Loucy (cell line): ENCODE measurements at regions not wholly inside any gene's neighbourhood (a gene's known extent, or its start where the extent isn't known, plus 50 kb on each side); places are given as distances from the start of the nearest gene placed in this dataset.

Source experiments
- H2AFZ ChIP-seq: fragments of 200-600 bp; sonication (generic); 2 replicates; pipeline ENCODE4 v1.6.0; 2016; ENCODE audit warnings: antibody characterized with exemption, mild to moderate bottlenecking, low read length, moderate library complexity
- H3F3A ChIP-seq: fragments of 200-600 bp; 2 replicates; pipeline ENCODE4 v1.6.0; 2016; ENCODE audit warnings: antibody characterized with exemption, low read depth, mild to moderate bottlenecking
- H3K27me3 ChIP-seq: fragments of 200-600 bp; sonication (generic); 2 replicates; pipeline ENCODE4 v1.6.1; 2014; ENCODE audit warnings: low read length, mild to moderate bottlenecking; ENCODE audit not compliant: insufficient read depth, poor library complexity, severe bottlenecking
- H3K36me3 ChIP-seq: fragments of 200-600 bp; sonication (generic); 2 replicates; pipeline ENCODE4 v1.6.1; 2016; ENCODE audit warnings: low read length; ENCODE audit not compliant: insufficient read depth
- H3K4me1 ChIP-seq: fragments of 200-600 bp; sonication (generic); 2 replicates; pipeline ENCODE4 v1.5.1; 2014; ENCODE audit warnings: low read length, mild to moderate bottlenecking; ENCODE audit not compliant: insufficient read depth, poor library complexity, severe bottlenecking
- H3K4me2 ChIP-seq: fragments of 200-600 bp; sonication (generic); 2 replicates; pipeline ENCODE4 v1.6.0; 2014; ENCODE audit warnings: antibody characterized with exemption, low read length, low read depth, mild to moderate bottlenecking; ENCODE audit not compliant: poor library complexity, severe bottlenecking
- H3K4me3 ChIP-seq: fragments of 200-600 bp; sonication (generic); 2 replicates; pipeline ENCODE4 v1.5.1; 2014; ENCODE audit warnings: low read length, mild to moderate bottlenecking, mixed read lengths; ENCODE audit not compliant: poor library complexity, severe bottlenecking
- H3K79me2 ChIP-seq: fragments of 200-600 bp; sonication (generic); 2 replicates; pipeline ENCODE4 v1.6.1; 2014; ENCODE audit warnings: low read length; ENCODE audit not compliant: insufficient read depth
- H3K9ac ChIP-seq: fragments of 200-600 bp; sonication (generic); 2 replicates; pipeline ENCODE4 v1.6.0; 2014; ENCODE audit warnings: mild to moderate bottlenecking, low read depth, low read length, moderate library complexity; ENCODE audit not compliant: poor library complexity, severe bottlenecking
- H3K9me2 ChIP-seq: fragments of 200-600 bp; sonication (generic); replicated peaks from 2 replicates; pipeline ENCODE4 v1.6.1; 2016; ENCODE audit warnings: low read depth, low read length, mixed read lengths
- H3K9me3 ChIP-seq: fragments of 200-600 bp; sonication (generic); 2 replicates; pipeline ENCODE4 v1.6.1; 2014; ENCODE audit warnings: mild to moderate bottlenecking, antibody characterized with exemption, low read length, low read depth; ENCODE audit not compliant: insufficient read depth
- H4K20me1 ChIP-seq: fragments of 200-600 bp; sonication (generic); 2 replicates; pipeline ENCODE4 v1.6.0; 2014; ENCODE audit warnings: antibody characterized with exemption, low read length, mild to moderate bottlenecking; ENCODE audit not compliant: insufficient read depth, poor library complexity, severe bottlenecking
- EZH2phosphoT487 ChIP-seq: fragments of 200-600 bp; IDR thresholded peaks from 2 replicates; pipeline ENCODE4 v1.6.1; 2018; ENCODE audit warnings: antibody characterized with exemption, mild to moderate bottlenecking, moderate library complexity, borderline replicate concordance
- TF ChIP-seq, protein P1 (sequence below): fragments of 200-600 bp; sonication (generic); conservative IDR thresholded peaks from 2 replicates; pipeline ENCODE4 v1.5.1; 2014; ENCODE audit warnings: mild to moderate bottlenecking, antibody characterized with exemption, low read length

DNA sequence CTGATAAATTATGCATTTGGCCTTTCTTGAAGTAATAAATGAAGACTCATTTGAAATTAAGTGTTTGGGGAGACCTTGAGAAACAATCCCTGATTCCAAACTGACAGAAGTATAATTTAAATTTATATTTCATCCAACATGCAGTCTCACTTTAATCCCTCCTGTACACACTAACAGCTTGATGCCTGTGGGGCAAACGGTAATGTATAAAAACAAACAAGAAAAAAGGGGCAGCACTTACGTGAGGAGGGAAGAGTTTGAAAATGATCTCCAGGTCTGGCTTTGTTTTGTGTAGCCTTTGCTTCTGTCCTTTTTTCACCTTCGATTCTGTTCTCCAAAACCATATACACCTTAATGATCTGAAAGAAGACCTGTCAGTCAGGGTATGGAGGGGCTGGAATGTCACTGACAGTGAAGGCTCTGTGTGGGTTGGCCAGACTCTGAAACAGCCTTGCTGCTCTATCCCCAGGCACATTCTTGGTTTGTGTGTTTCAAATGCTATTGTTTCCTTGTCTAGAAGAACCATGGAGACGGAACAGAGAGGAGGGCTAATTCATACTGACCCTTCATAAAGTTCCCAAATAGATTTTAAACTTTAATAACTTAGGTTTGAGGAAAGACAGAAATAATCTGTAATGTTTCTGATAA lies 338.2 kb upstream of the WWC1 start:
- H3K79me2 ChIP-seq, result no peaks in the 10 kb centered on the region
- H4K20me1 ChIP-seq, result no peaks in the 10 kb centered on the region
- H3K27me3 ChIP-seq, result no peaks in the 10 kb centered on the region
- no peaks in the 10 kb centered on the region for H3K36me3 ChIP-seq
- H3K4me1 ChIP-seq, result peaks cover 27% of the 10 kb centered on the region
- no peak for TF ChIP-seq EZH2phosphoT487
- TF ChIP-seq, protein P1, sequence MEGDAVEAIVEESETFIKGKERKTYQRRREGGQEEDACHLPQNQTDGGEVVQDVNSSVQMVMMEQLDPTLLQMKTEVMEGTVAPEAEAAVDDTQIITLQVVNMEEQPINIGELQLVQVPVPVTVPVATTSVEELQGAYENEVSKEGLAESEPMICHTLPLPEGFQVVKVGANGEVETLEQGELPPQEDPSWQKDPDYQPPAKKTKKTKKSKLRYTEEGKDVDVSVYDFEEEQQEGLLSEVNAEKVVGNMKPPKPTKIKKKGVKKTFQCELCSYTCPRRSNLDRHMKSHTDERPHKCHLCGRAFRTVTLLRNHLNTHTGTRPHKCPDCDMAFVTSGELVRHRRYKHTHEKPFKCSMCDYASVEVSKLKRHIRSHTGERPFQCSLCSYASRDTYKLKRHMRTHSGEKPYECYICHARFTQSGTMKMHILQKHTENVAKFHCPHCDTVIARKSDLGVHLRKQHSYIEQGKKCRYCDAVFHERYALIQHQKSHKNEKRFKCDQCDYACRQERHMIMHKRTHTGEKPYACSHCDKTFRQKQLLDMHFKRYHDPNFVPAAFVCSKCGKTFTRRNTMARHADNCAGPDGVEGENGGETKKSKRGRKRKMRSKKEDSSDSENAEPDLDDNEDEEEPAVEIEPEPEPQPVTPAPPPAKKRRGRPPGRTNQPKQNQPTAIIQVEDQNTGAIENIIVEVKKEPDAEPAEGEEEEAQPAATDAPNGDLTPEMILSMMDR, result no peak
- H3K4me2 ChIP-seq, result no peak overlapping the region
- H3K4me3 ChIP-seq, result no peak overlapping the region
- no peak overlapping the region for H2AFZ ChIP-seq
- H3K9me2 ChIP-seq, result no peaks in the 10 kb centered on the region
- H3K9ac ChIP-seq, result no peak overlapping the region
- no peaks in the 10 kb centered on the region for H3K9me3 ChIP-seq
- no peaks in the 10 kb centered on the region for H3F3A ChIP-seq

DNA sequence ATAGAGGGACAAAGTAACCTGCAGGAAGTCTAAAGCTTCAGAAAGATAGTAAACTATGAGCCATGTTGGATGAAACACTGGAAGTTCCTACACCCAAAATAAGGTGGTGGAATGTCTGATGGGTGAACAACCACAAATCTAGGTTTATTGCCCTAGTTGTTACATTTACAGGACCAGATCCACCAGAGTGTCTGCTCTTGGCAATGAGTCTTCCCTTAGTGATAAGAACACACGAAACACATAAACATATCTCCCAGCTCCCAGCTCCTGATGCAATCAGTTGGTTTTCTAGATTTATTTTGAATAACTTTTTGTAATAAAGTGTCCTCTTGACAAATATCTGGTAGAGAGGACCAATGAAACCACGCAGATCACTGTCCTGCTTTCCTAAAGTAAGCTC lies 329.7 kb upstream of the WWC1 start:
- Histone ChIP-seq H3K4me3 (no peak overlapping the region), H2AFZ (no peak overlapping the region), H4K20me1 (no peaks in the 10 kb centered on the region), H3F3A (no peaks in the 10 kb centered on the region), H3K36me3 (no peaks in the 10 kb centered on the region), H3K9ac (no peak overlapping the region), H3K27me3 (no peaks in the 10 kb centered on the region), H3K4me2 (no peak overlapping the region), H3K4me1 (no peaks in the 10 kb centered on the region), H3K9me2 (no peaks in the 10 kb centered on the region), H3K79me2 (no peaks in the 10 kb centered on the region), H3K9me3 (no peaks in the 10 kb centered on the region)
- TF ChIP-seq EZH2phosphoT487, result no peak
- TF ChIP-seq, protein P1, result no peak

DNA sequence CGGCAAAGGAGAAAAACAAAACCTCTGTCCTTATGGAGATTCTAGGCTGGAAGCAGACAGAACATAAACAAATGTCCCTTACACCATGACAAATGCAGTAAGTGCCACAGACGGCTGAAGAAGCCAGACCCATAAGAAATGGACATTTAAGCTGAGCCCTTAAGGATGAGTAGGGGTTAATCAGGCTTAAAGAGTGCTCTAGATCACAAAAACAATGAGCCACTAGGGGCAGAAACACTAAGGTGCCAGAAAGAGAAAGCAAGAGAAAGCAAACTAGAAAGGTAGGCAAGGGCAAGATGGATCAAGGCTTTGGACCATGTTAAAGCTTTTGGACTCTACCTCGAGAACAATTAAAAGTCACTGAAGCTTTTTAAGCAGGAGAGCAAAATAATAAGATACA lies 326.9 kb upstream of the WWC1 start:
- no peak overlapping the region for H2AFZ ChIP-seq
- no peak overlapping the region for H3K4me3 ChIP-seq
- H3K4me1 ChIP-seq, result no peaks in the 10 kb centered on the region
- no peaks in the 10 kb centered on the region for H3F3A ChIP-seq
- no peaks in the 10 kb centered on the region for H3K9me3 ChIP-seq
- no peaks in the 10 kb centered on the region for H3K9me2 ChIP-seq
- H3K9ac ChIP-seq, result no peak overlapping the region
- H3K4me2 ChIP-seq, result no peak overlapping the region
- TF ChIP-seq EZH2phosphoT487, result no peak
- TF ChIP-seq, protein P1, result peak; percentile 31
- H3K36me3 ChIP-seq, result no peaks in the 10 kb centered on the region
- no peaks in the 10 kb centered on the region for H3K27me3 ChIP-seq
- no peaks in the 10 kb centered on the region for H3K79me2 ChIP-seq
- no peaks in the 10 kb centered on the region for H4K20me1 ChIP-seq
